ENCODE measurements at regions not wholly inside any gene's neighbourhood (a gene's known extent, or its start where the extent isn't known, plus 50 kb on each side); places are given as distances from the start of the nearest gene placed in this dataset.

- Mint-ChIP-seq H3K27me3 (ENCODE audit: low read depth, poor library complexity) (peaks cover 30% of the 10 kb centered on the region), H3K4me3 (no peak overlapping the region), H3K4me1 (no peaks in the 10 kb centered on the region), H3K36me3 (ENCODE audit: low read depth) (no peaks in the 10 kb centered on the region), H3K9me3 (no peaks in the 10 kb centered on the region), H3K27ac (no peak overlapping the region)
- no peak for TF ChIP-seq CTCF (IDR thresholded peaks at IDR 0.05)
- no peak for DNase-seq
Measured at GRCh38 chr4:151858356-151858755, 97.5 kb upstream of the GATB start.

GRCh38 chr4:151857368-151857767, 96.6 kb upstream of the GATB start:
- DNase-seq: no peak
- Mint-ChIP-seq H3K36me3 (ENCODE audit: low read depth) (no peaks in the 10 kb centered on the region), H3K27ac (no peak overlapping the region), H3K9me3 (no peaks in the 10 kb centered on the region), H3K27me3 (ENCODE audit: low read depth, poor library complexity) (peaks cover 33% of the 10 kb centered on the region), H3K4me1 (no peaks in the 10 kb centered on the region), H3K4me3 (no peak overlapping the region)
- TF ChIP-seq CTCF (IDR thresholded peaks at IDR 0.05): no peak

- H3K27ac Mint-ChIP-seq: no peak overlapping the region
- DNase-seq: no peak
- H3K4me3 Mint-ChIP-seq: no peak overlapping the region
- no peaks in the 10 kb centered on the region for H3K36me3 Mint-ChIP-seq (ENCODE audit: low read depth)
- no peak for TF ChIP-seq CTCF (IDR thresholded peaks at IDR 0.05)
- H3K9me3 Mint-ChIP-seq: no peaks in the 10 kb centered on the region
- peaks cover 31% of the 10 kb centered on the region for H3K27me3 Mint-ChIP-seq (ENCODE audit: low read depth, poor library complexity)
- H3K4me1 Mint-ChIP-seq: no peaks in the 10 kb centered on the region
Measured at GRCh38 chr4:151855747-151856146, 94.9 kb upstream of the GATB start.

GRCh38 chr4:151854731-151855130, 93.9 kb upstream of the GATB start:
- DNase-seq: no peak

GRCh38 chr4:151853034-151853433, 92.2 kb upstream of the GATB start:
- Mint-ChIP-seq H3K27me3 (ENCODE audit: low read depth, poor library complexity) (peaks cover 17% of the 10 kb centered on the region), H3K36me3 (ENCODE audit: low read depth) (peaks cover 9% of the 10 kb centered on the region), H3K27ac (no peak overlapping the region), H3K4me1 (peaks cover 3% of the 10 kb centered on the region), H3K9me3 (peaks cover 17% of the 10 kb centered on the region), H3K4me3 (no peak overlapping the region)
- no peak for DNase-seq
- no peak for TF ChIP-seq CTCF (IDR thresholded peaks at IDR 0.05)

More at GRCh38 chr4:151854731-151855130, 93.9 kb upstream of the GATB start:
- no peak overlapping the region for H3K4me3 Mint-ChIP-seq
- H3K9me3 Mint-ChIP-seq: peaks cover 2% of the 10 kb centered on the region
- H3K36me3 Mint-ChIP-seq (ENCODE audit: low read depth): no peaks in the 10 kb centered on the region
- peaks cover 24% of the 10 kb centered on the region for H3K27me3 Mint-ChIP-seq (ENCODE audit: low read depth, poor library complexity)
- no peak for TF ChIP-seq CTCF (IDR thresholded peaks at IDR 0.05)
- no peak overlapping the region for H3K27ac Mint-ChIP-seq
- H3K4me1 Mint-ChIP-seq: no peaks in the 10 kb centered on the region

- TF ChIP-seq CTCF (IDR thresholded peaks at IDR 0.05): no peak
- peaks cover 9% of the 10 kb centered on the region for H3K36me3 Mint-ChIP-seq (ENCODE audit: low read depth)
- H3K27ac Mint-ChIP-seq: no peak overlapping the region
- H3K27me3 Mint-ChIP-seq (ENCODE audit: low read depth, poor library complexity): peaks cover 11% of the 10 kb centered on the region
- H3K9me3 Mint-ChIP-seq: peaks cover 17% of the 10 kb centered on the region
- DNase-seq: no peak
- no peak overlapping the region for H3K4me3 Mint-ChIP-seq
- peaks cover 8% of the 10 kb centered on the region for H3K4me1 Mint-ChIP-seq
Measured at GRCh38 chr4:151852202-151852601, 91.4 kb upstream of the GATB start.

Data from nephron progenitor cell (in vitro differentiated cells).